Astrocyte of the spinal cord (primary cell): ENCODE measurements at regions not wholly inside any gene's neighbourhood (a gene's known extent, or its start where the extent isn't known, plus 50 kb on each side); places are given as distances from the start of the nearest gene placed in this dataset.

Experiments used
- DNase-seq: peaks from one replicate; pipeline ENCODE4 v3.0.0; 2011; ENCODE audit warnings: low read depth, low spot score
- H3K4me3 ChIP-seq: 2 replicates; pipeline ENCODE4 v1.5.1; 2011; ENCODE audit warnings: low read depth, mild to moderate bottlenecking, low read length, moderate library complexity
- in situ Hi-C: cut with HindIII; loops from 2 replicates; pipeline ENCODE4 v1.10.0; 2017; ENCODE audit warnings: low sequenced_read_pairs
- TF ChIP-seq, protein P1 (sequence below): IDR thresholded peaks from 2 replicates; pipeline ENCODE4 v1.5.1; 2012; ENCODE audit warnings: low read depth, mild to moderate bottlenecking, low read length, inconsistent platforms

DNA sequence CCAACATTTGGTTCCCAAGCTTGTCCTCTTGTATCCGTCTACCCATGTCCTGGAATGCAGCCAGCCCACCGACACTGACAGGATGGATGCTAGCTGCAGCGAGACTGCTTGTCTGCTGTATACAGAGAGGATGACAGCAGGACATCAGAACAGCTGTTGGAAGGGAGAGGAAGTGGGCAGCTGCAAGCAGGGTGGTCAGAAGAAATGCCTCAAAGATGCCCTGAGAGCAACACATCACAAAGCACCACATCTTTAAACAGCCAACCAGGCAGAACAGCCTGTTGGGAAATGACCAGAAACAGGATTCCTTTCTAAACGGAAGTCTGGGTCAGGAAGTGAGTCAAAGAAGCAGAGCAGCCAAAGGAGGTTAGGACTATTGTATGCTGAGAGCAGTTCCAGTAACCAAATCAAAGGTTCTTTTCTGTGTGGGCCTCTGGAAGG lies 219.1 kb downstream of the NDUFS4 start:
- TF ChIP-seq, protein P1, sequence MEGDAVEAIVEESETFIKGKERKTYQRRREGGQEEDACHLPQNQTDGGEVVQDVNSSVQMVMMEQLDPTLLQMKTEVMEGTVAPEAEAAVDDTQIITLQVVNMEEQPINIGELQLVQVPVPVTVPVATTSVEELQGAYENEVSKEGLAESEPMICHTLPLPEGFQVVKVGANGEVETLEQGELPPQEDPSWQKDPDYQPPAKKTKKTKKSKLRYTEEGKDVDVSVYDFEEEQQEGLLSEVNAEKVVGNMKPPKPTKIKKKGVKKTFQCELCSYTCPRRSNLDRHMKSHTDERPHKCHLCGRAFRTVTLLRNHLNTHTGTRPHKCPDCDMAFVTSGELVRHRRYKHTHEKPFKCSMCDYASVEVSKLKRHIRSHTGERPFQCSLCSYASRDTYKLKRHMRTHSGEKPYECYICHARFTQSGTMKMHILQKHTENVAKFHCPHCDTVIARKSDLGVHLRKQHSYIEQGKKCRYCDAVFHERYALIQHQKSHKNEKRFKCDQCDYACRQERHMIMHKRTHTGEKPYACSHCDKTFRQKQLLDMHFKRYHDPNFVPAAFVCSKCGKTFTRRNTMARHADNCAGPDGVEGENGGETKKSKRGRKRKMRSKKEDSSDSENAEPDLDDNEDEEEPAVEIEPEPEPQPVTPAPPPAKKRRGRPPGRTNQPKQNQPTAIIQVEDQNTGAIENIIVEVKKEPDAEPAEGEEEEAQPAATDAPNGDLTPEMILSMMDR, result no peak
- peak; percentile 62 for DNase-seq
- in situ Hi-C loops, result no loop called here

DNA sequence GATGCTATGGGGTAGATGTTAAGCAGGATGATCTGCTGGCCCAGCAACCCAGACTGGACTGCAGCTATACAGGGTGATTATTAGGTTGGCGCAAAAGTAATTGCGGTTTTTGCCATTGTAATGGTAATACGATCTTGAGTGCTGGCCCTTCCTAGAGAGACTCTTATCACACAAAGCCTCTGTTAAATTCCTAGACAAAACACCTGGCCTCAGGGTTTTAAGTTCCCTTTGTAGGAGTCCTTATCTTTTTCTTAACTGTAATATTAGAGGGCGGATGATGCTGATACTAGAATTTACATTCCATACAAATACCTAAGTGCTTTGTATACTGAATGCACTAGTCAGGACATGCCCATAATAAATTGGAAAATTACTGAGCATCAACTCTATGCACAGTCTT lies 222.2 kb downstream of the NDUFS4 start:
- DNase-seq, result no peak
- TF ChIP-seq, protein P1, result no peak
- in situ Hi-C loops, result no loop called here
- H3K4me3 ChIP-seq, result no peak overlapping the region

More for the DNA sequence above, 219.1 kb downstream of the NDUFS4 start:
- no peak overlapping the region for H3K4me3 ChIP-seq

DNA sequence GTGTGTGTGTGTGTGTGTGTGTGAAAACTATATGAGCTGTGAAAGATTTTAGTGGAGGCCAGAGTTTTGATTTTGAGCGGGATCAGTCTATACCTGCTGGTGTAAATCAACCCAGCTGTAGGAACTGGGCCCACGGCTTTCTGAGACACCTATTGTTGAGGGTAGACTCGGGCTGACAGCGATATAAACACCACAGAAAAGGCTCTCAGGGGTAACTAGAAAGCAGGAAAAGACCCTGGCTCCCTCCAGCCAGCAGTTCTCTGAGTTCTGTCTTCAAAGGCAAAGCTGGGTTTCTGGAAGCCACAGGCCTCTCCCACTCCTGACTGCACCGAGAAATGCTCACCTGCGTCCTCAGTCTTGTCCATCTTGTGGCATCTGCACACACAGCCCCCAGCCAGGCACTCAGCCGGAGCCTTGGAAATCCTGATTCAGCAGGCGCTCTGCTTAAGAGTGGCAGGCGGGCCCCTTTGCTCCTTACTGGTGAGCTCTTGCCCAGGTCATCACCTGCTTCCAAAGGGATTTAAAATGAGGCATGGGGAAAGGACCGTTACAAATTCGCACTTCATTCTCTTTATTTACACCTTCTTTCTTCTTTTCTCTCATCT lies 223.3 kb downstream of the NDUFS4 start:
- no peak overlapping the region for H3K4me3 ChIP-seq
- in situ Hi-C loops, result no loop called here
- DNase-seq, result no peak
- TF ChIP-seq, protein P1, result no peak

DNA sequence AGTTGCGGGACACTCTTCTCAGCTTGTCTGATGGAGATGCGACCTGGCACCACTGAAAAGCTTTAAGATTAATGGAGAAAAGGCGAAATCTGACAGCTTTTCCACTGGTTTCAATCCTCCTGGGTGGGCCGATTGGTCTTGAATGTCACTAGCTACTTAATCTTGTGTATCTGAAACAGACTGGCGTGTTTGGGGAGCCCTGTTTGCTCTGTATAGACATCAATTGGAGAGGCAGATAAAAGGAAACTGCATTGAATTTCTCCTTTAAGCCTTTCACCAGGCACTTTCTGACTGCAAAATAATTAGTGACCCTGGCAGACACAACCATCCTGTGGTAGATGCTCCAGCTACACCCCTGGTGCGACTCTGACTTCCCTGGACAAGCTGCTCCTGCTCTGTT lies 224.2 kb downstream of the NDUFS4 start:
- in situ Hi-C loops, result no loop called here
- H3K4me3 ChIP-seq, result no peak overlapping the region
- TF ChIP-seq, protein P1, result no peak
- DNase-seq, result no peak

DNA sequence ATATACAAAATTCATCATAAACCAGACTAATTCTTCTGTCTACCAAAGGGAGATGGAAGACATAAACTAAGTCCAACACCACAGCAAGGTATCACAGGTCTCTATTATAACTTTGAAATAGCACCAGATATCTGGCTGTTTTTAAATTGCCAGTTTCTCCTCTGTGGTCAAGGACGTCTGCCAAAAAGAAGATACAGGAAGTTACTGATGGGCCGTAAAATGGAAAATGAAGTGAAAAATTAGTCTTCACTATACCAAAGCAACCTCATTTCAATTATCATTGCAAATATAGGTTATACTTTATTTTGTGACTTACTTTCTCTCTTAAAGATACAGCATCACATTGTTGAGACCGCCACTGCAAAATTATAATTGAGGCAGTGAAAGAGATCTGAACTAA lies 225.5 kb downstream of the NDUFS4 start:
- in situ Hi-C loops, result no loop called here
- DNase-seq, result no peak
- H3K4me3 ChIP-seq, result no peak overlapping the region
- TF ChIP-seq, protein P1, result no peak

DNA sequence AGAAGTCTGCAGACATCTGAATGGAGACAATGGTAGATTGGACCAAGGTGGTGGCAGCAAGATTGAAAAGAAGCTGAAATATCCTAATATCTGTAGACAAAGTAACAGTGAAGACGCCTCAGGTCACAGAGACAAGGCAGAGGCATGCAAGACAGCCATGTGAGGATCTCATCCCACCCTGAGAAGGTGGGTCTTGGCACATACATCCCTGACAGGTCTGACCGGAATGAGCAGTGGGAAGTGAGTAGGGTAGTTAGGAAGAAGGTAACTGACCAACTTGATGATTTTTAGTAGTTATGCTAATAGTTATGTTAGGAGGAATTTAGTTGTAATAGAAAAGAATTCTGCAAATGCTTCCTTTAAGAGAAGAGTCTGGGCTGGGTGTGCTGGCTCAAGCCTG lies 229.6 kb downstream of the NDUFS4 start:
- in situ Hi-C loops, result no loop called here
- no peak for DNase-seq
- TF ChIP-seq, protein P1, result no peak
- H3K4me3 ChIP-seq, result no peak overlapping the region
